ENCODE measurements at regions not wholly inside any gene's neighbourhood (a gene's known extent, or its start where the extent isn't known, plus 50 kb on each side); places are given as distances from the start of the nearest gene placed in this dataset.

- DNase-seq: peak; percentile 45
These were observed 64.2 kb downstream of the LLPH start for GRCh38 chr12:66066137-66066928.

- DNase-seq: no peak
These were observed 64.9 kb downstream of the LLPH start for GRCh38 chr12:66065641-66066136.

GRCh38 chr12:66065150-66065549 lies 65.4 kb downstream of the LLPH start:
- no peak for DNase-seq

GRCh38 chr12:66063916-66064315 lies 66.6 kb downstream of the LLPH start:
- DNase-seq: no peak

- no peak for DNase-seq
These were observed 68.3 kb downstream of the LLPH start for GRCh38 chr12:66062290-66062625.

GRCh38 chr12:66061557-66062289 lies 68.8 kb downstream of the LLPH start:
- no peak for DNase-seq

- DNase-seq: no peak
These were observed 69.5 kb downstream of the LLPH start for GRCh38 chr12:66061076-66061475.

- DNase-seq: no peak
These were observed 70.2 kb downstream of the LLPH start for GRCh38 chr12:66060163-66060907.

GRCh38 chr12:66059666-66060065 lies 70.9 kb downstream of the LLPH start:
- no peak for DNase-seq

- no peak for DNase-seq
These were observed 72.0 kb downstream of the LLPH start for GRCh38 chr12:66058554-66058953.

- no peak for DNase-seq
These were observed 74.7 kb downstream of the LLPH start for GRCh38 chr12:66055837-66056319.

- no peak for DNase-seq
These were observed 77.4 kb downstream of the LLPH start for GRCh38 chr12:66052988-66053615.

- no peak for DNase-seq
These were observed 79.2 kb downstream of the LLPH start for GRCh38 chr12:66051361-66051760.

- DNase-seq: no peak
These were observed 79.9 kb downstream of the LLPH start for GRCh38 chr12:66050610-66051009.

GRCh38 chr12:66050283-66050576 lies 80.3 kb downstream of the LLPH start:
- no peak for DNase-seq

- DNase-seq: no peak
These were observed 80.8 kb downstream of the LLPH start for GRCh38 chr12:66049538-66050282.

- no peak for DNase-seq
These were observed 81.6 kb downstream of the LLPH start for GRCh38 chr12:66048835-66049537.

GRCh38 chr12:66048218-66048834 lies 82.2 kb downstream of the LLPH start:
- no peak for DNase-seq

- no peak for DNase-seq
These were observed 83.0 kb downstream of the LLPH start for GRCh38 chr12:66047411-66048021.

GRCh38 chr12:66045506-66045905 lies 85.0 kb downstream of the LLPH start:
- no peak for DNase-seq

GRCh38 chr12:66044731-66045130 lies 85.8 kb downstream of the LLPH start:
- DNase-seq: no peak

All from NCI-H510A (cell line).